ENCODE measurements at regions not wholly inside any gene's neighbourhood (a gene's known extent, or its start where the extent isn't known, plus 50 kb on each side); places are given as distances from the start of the nearest gene placed in this dataset.

- H3K27ac ChIP-seq, result no peak overlapping the region
- no peak overlapping the region for H3K4me3 ChIP-seq
- H3K36me3 ChIP-seq, result no peaks in the 10 kb centered on the region
- no peaks in the 10 kb centered on the region for H3K27me3 ChIP-seq
- TF ChIP-seq POLR2A (IDR thresholded peaks at IDR 0.05), result no peak
- no peak for TF ChIP-seq POLR2AphosphoS5 (IDR thresholded peaks at IDR 0.05)
- TF ChIP-seq, protein P1, sequence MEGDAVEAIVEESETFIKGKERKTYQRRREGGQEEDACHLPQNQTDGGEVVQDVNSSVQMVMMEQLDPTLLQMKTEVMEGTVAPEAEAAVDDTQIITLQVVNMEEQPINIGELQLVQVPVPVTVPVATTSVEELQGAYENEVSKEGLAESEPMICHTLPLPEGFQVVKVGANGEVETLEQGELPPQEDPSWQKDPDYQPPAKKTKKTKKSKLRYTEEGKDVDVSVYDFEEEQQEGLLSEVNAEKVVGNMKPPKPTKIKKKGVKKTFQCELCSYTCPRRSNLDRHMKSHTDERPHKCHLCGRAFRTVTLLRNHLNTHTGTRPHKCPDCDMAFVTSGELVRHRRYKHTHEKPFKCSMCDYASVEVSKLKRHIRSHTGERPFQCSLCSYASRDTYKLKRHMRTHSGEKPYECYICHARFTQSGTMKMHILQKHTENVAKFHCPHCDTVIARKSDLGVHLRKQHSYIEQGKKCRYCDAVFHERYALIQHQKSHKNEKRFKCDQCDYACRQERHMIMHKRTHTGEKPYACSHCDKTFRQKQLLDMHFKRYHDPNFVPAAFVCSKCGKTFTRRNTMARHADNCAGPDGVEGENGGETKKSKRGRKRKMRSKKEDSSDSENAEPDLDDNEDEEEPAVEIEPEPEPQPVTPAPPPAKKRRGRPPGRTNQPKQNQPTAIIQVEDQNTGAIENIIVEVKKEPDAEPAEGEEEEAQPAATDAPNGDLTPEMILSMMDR (IDR thresholded peaks at IDR 0.05), result no peak
- TF ChIP-seq EP300 (IDR thresholded peaks at IDR 0.05), result no peak
- no peaks in the 10 kb centered on the region for H3K9me3 ChIP-seq
- WGBS, result 56% methylated on average over 5 of the region's 5 CpGs
- no peak for DNase-seq (ENCODE audit: low spot score in 2 of 2)
- H3K4me1 ChIP-seq, result no peaks in the 10 kb centered on the region
Measured at GRCh38 chr6:6978731-6979130, 129.0 kb upstream of the RREB1 start.

DNA sequence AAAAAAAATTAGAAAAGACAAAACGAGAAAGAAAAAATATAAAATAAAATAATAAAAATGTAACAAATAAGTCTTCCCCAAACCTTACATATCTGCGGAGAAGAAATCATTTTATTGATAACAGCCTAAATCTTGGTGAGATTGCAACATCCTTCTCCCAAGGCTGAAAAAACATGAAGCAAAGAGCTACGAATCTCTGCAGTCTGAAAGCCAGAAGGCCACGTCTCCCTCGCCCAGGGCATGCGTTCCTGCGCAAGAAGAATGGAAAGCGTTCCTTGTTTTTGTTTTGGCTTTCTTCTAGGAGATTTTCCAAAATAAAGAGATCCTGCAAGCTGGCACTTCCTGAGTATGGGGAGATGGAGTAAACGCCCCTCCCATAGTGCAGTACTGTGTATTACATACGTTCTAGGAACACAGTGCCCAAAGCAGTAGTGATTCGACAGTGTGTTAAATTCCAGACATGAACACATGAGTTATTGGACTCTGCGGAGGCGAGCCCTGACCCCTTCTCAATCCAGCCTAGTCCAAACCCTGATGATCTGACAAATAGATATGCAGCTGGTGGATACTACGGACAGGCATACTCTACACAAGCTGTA lies 126.7 kb upstream of the RREB1 start:
- H3K4me1 ChIP-seq, result no peaks in the 10 kb centered on the region
- no peaks in the 10 kb centered on the region for H3K36me3 ChIP-seq
- H3K4me3 ChIP-seq, result no peak overlapping the region
- TF ChIP-seq EP300 (IDR thresholded peaks at IDR 0.05) (no peak), POLR2AphosphoS5 (IDR thresholded peaks at IDR 0.05) (no peak), POLR2A (IDR thresholded peaks at IDR 0.05) (no peak)
- TF ChIP-seq, protein P1 (IDR thresholded peaks at IDR 0.05), result no peak
- 75% methylated on average over 14 of the region's 14 CpGs for WGBS
- no peak overlapping the region for H3K27ac ChIP-seq
- no peaks in the 10 kb centered on the region for H3K27me3 ChIP-seq
- DNase-seq (ENCODE audit: low spot score in 2 of 2), result no peak
- no peaks in the 10 kb centered on the region for H3K9me3 ChIP-seq

DNA sequence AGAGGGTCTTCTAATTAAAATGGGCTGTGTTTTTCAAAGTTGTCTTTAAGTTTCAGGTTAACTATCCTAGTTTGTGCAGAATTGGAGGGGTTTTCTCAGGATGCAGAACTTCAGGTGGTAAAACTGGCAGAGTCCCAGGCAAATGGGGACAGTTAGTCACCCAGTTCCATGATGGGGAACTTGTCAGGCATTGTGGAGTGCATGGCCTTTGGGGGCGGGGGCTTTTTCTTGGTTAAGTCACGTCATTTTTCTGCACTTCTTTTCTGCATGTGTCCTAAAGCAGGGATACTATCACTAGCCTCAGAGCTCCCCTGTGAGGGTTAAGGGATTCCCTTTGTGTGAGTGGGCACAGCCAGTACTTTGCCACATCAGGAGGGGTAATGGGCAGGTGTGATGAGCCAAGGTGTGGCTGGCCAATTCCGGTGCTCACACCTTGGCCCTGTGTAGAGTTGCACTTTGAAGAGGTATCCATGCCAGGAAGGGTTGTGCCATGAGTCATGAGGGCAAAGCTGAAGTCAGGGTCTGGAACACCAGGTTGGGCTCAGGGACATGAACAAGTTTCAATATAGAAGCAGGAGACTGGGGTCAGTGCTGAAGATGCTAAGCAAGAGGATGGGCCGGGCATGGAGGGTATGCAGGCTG lies 126.0 kb upstream of the RREB1 start:
- no peak for DNase-seq (ENCODE audit: low spot score in 2 of 2)
- Histone ChIP-seq H3K9me3 (no peaks in the 10 kb centered on the region), H3K27ac (no peak overlapping the region)

GRCh38 chr6:6982663-6983062 lies 125.1 kb upstream of the RREB1 start:
- Histone ChIP-seq H3K27me3 (no peaks in the 10 kb centered on the region), H3K36me3 (no peaks in the 10 kb centered on the region), H3K27ac (no peak overlapping the region), H3K4me3 (no peak overlapping the region), H3K4me1 (no peaks in the 10 kb centered on the region), H3K9me3 (no peaks in the 10 kb centered on the region)
- WGBS, result 83% methylated on average over 6 of the region's 6 CpGs
- TF ChIP-seq, protein P1 (IDR thresholded peaks at IDR 0.05), result no peak
- TF ChIP-seq EP300 (IDR thresholded peaks at IDR 0.05) (no peak), POLR2AphosphoS5 (IDR thresholded peaks at IDR 0.05) (no peak), POLR2A (IDR thresholded peaks at IDR 0.05) (no peak)
- no peak for DNase-seq (ENCODE audit: low spot score in 2 of 2)

More for the DNA sequence above, 126.0 kb upstream of the RREB1 start:
- no peaks in the 10 kb centered on the region for H3K27me3 ChIP-seq
- H3K4me3 ChIP-seq, result no peak overlapping the region
- H3K4me1 ChIP-seq, result no peaks in the 10 kb centered on the region
- TF ChIP-seq, protein P1 (IDR thresholded peaks at IDR 0.05), result no peak
- no peak for TF ChIP-seq POLR2A (IDR thresholded peaks at IDR 0.05)
- 78% methylated on average over 4 of the region's 4 CpGs for WGBS
- no peaks in the 10 kb centered on the region for H3K36me3 ChIP-seq

DNA sequence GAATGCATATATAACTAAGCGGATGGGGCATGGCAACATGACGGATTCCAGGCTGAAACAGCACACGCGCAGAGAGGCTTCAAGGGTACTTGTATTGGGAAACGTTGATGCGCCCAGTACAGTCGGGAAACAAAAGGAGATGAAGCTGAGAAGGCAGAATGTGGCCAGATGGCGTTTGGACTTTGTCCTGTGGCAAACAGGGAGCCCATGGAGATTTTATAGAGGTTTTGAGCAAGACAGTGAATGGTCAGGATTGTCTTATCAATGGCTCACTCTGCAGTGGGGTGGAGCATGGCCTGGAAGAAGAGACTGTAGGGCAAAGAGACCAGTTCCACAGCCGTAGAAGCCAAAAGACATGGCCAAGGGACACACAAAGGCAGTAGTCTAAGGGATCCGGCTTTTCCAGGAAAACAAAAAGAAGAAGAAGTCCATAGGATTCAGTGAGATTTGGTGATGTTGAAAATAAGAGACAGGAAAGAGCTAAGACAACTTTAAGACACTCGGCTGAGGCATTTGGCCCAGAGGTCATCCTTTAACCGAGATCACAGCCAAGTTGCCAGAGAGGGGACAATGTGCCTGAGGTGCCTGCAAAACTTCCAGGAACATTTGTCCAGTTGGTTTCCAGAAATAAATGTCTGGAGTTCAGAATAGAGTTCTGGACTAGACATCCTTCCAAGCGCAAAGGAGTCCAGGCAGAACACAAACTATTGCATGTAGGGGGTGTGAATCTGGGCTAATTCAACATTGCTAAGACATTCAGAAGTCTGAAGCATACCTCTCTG lies 123.0 kb upstream of the RREB1 start:
- Histone ChIP-seq H3K4me3 (no peak overlapping the region), H3K9me3 (no peaks in the 10 kb centered on the region), H3K4me1 (no peaks in the 10 kb centered on the region), H3K36me3 (no peaks in the 10 kb centered on the region), H3K27me3 (no peaks in the 10 kb centered on the region), H3K27ac (no peak overlapping the region)
- no peak for DNase-seq (ENCODE audit: low spot score in 2 of 2)
- TF ChIP-seq EP300 (IDR thresholded peaks at IDR 0.05) (no peak), POLR2AphosphoS5 (IDR thresholded peaks at IDR 0.05) (no peak), POLR2A (IDR thresholded peaks at IDR 0.05) (no peak)
- TF ChIP-seq, protein P1 (IDR thresholded peaks at IDR 0.05), result no peak
- WGBS, result 82% methylated on average over 13 of the region's 13 CpGs
